ENCODE measurements at regions not wholly inside any gene's neighbourhood (a gene's known extent, or its start where the extent isn't known, plus 50 kb on each side); places are given as distances from the start of the nearest gene placed in this dataset.

- Histone ChIP-seq H3K27ac (no peak overlapping the region), H3K79me2 (ENCODE audit: low read depth) (no peaks in the 10 kb centered on the region), H3K9ac (no peak overlapping the region), H3K4me3 (no peak overlapping the region), H3F3A (ENCODE audit: low read depth) (no peaks in the 10 kb centered on the region), H3K27me3 (no peaks in the 10 kb centered on the region), H4K20me1 (ENCODE audit: low read depth) (no peaks in the 10 kb centered on the region), H2AFZ (replicated peaks) (peak overlapping the region; percentile 73), H3K4me1 (no peaks in the 10 kb centered on the region), H3K4me2 (no peak overlapping the region), H3K9me3 (ENCODE audit: low read depth) (no peaks in the 10 kb centered on the region), H3K36me3 (no peaks in the 10 kb centered on the region)
- Mint-ChIP-seq H3K36me3 (no peaks in the 10 kb centered on the region), H3K9me3 (no peaks in the 10 kb centered on the region), H3K27ac (no peak overlapping the region), H3K4me1 (no peaks in the 10 kb centered on the region), H3K27me3 (ENCODE audit: insufficient read depth, low read depth) (no peaks in the 10 kb centered on the region), H3K4me3 (no peak overlapping the region)
- peak; percentile 8 for DNase-seq (ENCODE audit: low spot score)
- no peak for TF ChIP-seq EZH2phosphoT487 (IDR thresholded peaks at IDR 0.05)
- TF ChIP-seq EZH2 (IDR thresholded peaks at IDR 0.05): no peak
- no peak for TF ChIP-seq CTCF (IDR thresholded peaks at IDR 0.05)
Observed at GRCh38 chrX:33339219-33339618, 127.9 kb upstream of the DMD start.

DNA sequence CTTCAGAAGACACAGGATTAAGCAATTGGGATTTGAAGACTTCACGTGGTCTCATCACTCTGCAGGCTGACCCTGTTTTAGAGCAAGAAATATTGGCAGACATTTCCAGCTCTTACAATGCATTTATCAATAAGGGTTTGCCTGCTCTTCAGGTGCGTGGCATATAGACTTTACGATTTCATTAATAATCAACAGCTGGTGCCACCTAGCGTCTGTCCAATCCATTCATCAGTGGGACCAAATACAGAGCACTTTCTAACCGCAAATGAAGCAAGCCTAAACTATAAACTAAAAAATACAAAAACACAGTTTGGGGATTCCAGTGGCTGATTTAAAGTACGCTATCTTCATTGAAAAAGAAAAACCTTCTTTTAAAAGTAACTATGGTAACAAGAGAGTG lies 125.4 kb upstream of the DMD start:
- no peaks in the 10 kb centered on the region for H3K9me3 ChIP-seq (ENCODE audit: low read depth)
- Mint-ChIP-seq H3K9me3 (no peaks in the 10 kb centered on the region), H3K4me3 (no peak overlapping the region), H3K36me3 (no peaks in the 10 kb centered on the region), H3K27ac (no peak overlapping the region), H3K4me1 (no peaks in the 10 kb centered on the region), H3K27me3 (ENCODE audit: insufficient read depth, low read depth) (no peaks in the 10 kb centered on the region)
- no peaks in the 10 kb centered on the region for H3K79me2 ChIP-seq (ENCODE audit: low read depth)
- no peak overlapping the region for H3K4me3 ChIP-seq
- H3K4me2 ChIP-seq: no peak overlapping the region
- H3K36me3 ChIP-seq: no peaks in the 10 kb centered on the region
- no peaks in the 10 kb centered on the region for H3K27me3 ChIP-seq
- H3K27ac ChIP-seq: no peak overlapping the region
- peak overlapping the region; percentile 76 for H2AFZ ChIP-seq (replicated peaks)
- H3F3A ChIP-seq (ENCODE audit: low read depth): no peaks in the 10 kb centered on the region
- peak; percentile 57 for DNase-seq (ENCODE audit: low spot score)
- no peak for TF ChIP-seq EZH2 (IDR thresholded peaks at IDR 0.05)
- TF ChIP-seq CTCF (IDR thresholded peaks at IDR 0.05): peak; percentile 68
- TF ChIP-seq EZH2phosphoT487 (IDR thresholded peaks at IDR 0.05): no peak
- no peaks in the 10 kb centered on the region for H3K4me1 ChIP-seq
- no peaks in the 10 kb centered on the region for H4K20me1 ChIP-seq (ENCODE audit: low read depth)
- H3K9ac ChIP-seq: no peak overlapping the region

DNA sequence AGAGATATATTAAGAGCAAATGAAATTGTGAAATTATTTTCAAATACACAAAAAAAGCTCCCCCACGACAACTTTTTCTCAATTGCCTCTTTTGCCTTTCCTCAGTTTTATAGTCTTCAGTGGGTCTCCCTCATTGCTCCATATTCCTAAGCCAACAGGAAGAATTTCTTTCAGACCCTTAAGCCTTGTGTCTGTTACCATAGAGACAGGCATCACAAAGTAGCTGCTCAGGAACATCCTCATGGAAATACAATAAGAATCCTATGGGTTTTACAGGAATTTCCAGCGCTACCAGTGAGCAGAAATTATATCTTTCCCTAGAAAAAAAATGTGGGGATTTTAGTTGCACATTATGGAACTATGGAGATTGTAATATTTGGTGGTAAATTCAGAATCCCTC lies 121.9 kb upstream of the DMD start:
- Histone ChIP-seq H3K79me2 (ENCODE audit: low read depth) (no peaks in the 10 kb centered on the region), H3K4me2 (no peak overlapping the region), H3K27ac (no peak overlapping the region), H3K4me3 (no peak overlapping the region), H2AFZ (replicated peaks) (no peak overlapping the region), H3K9ac (no peak overlapping the region), H3F3A (ENCODE audit: low read depth) (no peaks in the 10 kb centered on the region), H3K27me3 (no peaks in the 10 kb centered on the region), H4K20me1 (ENCODE audit: low read depth) (no peaks in the 10 kb centered on the region), H3K9me3 (ENCODE audit: low read depth) (no peaks in the 10 kb centered on the region), H3K4me1 (no peaks in the 10 kb centered on the region), H3K36me3 (no peaks in the 10 kb centered on the region)
- no peaks in the 10 kb centered on the region for H3K36me3 Mint-ChIP-seq
- no peak for TF ChIP-seq EZH2phosphoT487 (IDR thresholded peaks at IDR 0.05)
- TF ChIP-seq EZH2 (IDR thresholded peaks at IDR 0.05): no peak
- no peak for TF ChIP-seq CTCF (IDR thresholded peaks at IDR 0.05)
- H3K27me3 Mint-ChIP-seq (ENCODE audit: insufficient read depth, low read depth): no peaks in the 10 kb centered on the region
- no peaks in the 10 kb centered on the region for H3K9me3 Mint-ChIP-seq
- no peak overlapping the region for H3K27ac Mint-ChIP-seq
- no peak overlapping the region for H3K4me3 Mint-ChIP-seq
- peak; percentile 19 for DNase-seq (ENCODE audit: low spot score)
- H3K4me1 Mint-ChIP-seq: no peaks in the 10 kb centered on the region

- Histone ChIP-seq H3K4me2 (no peak overlapping the region), H2AFZ (replicated peaks) (no peak overlapping the region), H3K36me3 (no peaks in the 10 kb centered on the region), H3K4me3 (no peak overlapping the region), H3K27me3 (no peaks in the 10 kb centered on the region), H3K4me1 (no peaks in the 10 kb centered on the region), H3F3A (ENCODE audit: low read depth) (no peaks in the 10 kb centered on the region), H3K9ac (no peak overlapping the region), H3K9me3 (ENCODE audit: low read depth) (no peaks in the 10 kb centered on the region), H3K27ac (no peak overlapping the region), H3K79me2 (ENCODE audit: low read depth) (no peaks in the 10 kb centered on the region), H4K20me1 (ENCODE audit: low read depth) (no peaks in the 10 kb centered on the region)
- TF ChIP-seq EZH2phosphoT487 (IDR thresholded peaks at IDR 0.05) (no peak), CTCF (IDR thresholded peaks at IDR 0.05) (no peak), EZH2 (IDR thresholded peaks at IDR 0.05) (no peak)
- no peaks in the 10 kb centered on the region for H3K9me3 Mint-ChIP-seq
- H3K36me3 Mint-ChIP-seq: no peaks in the 10 kb centered on the region
- DNase-seq (ENCODE audit: low spot score): no peak
- H3K27ac Mint-ChIP-seq: no peak overlapping the region
- H3K4me1 Mint-ChIP-seq: no peaks in the 10 kb centered on the region
- no peak overlapping the region for H3K4me3 Mint-ChIP-seq
- H3K27me3 Mint-ChIP-seq (ENCODE audit: insufficient read depth, low read depth): no peaks in the 10 kb centered on the region
Observed at GRCh38 chrX:33330798-33331197, 119.4 kb upstream of the DMD start.
